ENCODE measurements at regions not wholly inside any gene's neighbourhood (a gene's known extent, or its start where the extent isn't known, plus 50 kb on each side); places are given as distances from the start of the nearest gene placed in this dataset.

- DNase-seq, result no peak
- TF ChIP-seq GATA1 (IDR thresholded peaks at IDR 0.05; ENCODE audit: low read depth, low read length) (no peak), POLR2A (IDR thresholded peaks at IDR 0.05; ENCODE audit: low read length) (no peak)
These were observed 193.6 kb upstream of the RASSF8 start for GRCh38 chr12:25764892-25765291.

DNA sequence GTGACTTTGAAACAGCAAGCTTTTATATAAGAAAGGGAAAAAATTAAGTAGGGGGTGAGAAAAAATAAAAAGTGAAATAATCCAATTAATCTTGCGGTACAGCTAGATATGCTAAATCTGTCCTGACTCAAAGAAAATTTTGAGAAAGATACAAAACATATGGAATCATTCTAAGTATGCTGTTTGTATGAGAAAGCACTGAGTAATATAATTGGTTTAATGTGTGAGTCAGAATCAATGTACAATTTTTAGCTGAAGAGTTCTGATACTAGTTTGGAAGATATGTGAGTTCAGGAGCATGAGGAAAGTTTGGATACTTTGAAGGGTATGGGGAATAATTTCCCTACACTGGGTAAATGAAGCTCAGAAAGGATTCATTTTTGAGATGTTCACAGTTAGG, 190.9 kb upstream of the RASSF8 start:
- DNase-seq, result no peak
- TF ChIP-seq POLR2A (IDR thresholded peaks at IDR 0.05; ENCODE audit: low read length) (no peak), GATA1 (IDR thresholded peaks at IDR 0.05; ENCODE audit: low read depth, low read length) (no peak)

- DNase-seq, result no peak
- no peak for TF ChIP-seq GATA1 (IDR thresholded peaks at IDR 0.05; ENCODE audit: low read depth, low read length)
- TF ChIP-seq POLR2A (IDR thresholded peaks at IDR 0.05; ENCODE audit: low read length), result no peak
These were observed 190.3 kb upstream of the RASSF8 start for GRCh38 chr12:25768151-25768550.

- peak in 1 of 2 experiments; percentile 2 for DNase-seq
- TF ChIP-seq GATA1 (IDR thresholded peaks at IDR 0.05; ENCODE audit: low read depth, low read length) (no peak), POLR2A (IDR thresholded peaks at IDR 0.05; ENCODE audit: low read length) (no peak)
These were observed 189.2 kb upstream of the RASSF8 start for GRCh38 chr12:25769082-25769945.

GRCh38 chr12:25771041-25771440, 187.4 kb upstream of the RASSF8 start:
- TF ChIP-seq GATA1 (IDR thresholded peaks at IDR 0.05; ENCODE audit: low read depth, low read length), result no peak
- DNase-seq, result no peak

GRCh38 chr12:25771476-25771875, 187.0 kb upstream of the RASSF8 start:
- DNase-seq, result no peak
- TF ChIP-seq POLR2A (IDR thresholded peaks at IDR 0.05; ENCODE audit: low read length) (no peak), GATA1 (IDR thresholded peaks at IDR 0.05; ENCODE audit: low read depth, low read length) (no peak)

DNA sequence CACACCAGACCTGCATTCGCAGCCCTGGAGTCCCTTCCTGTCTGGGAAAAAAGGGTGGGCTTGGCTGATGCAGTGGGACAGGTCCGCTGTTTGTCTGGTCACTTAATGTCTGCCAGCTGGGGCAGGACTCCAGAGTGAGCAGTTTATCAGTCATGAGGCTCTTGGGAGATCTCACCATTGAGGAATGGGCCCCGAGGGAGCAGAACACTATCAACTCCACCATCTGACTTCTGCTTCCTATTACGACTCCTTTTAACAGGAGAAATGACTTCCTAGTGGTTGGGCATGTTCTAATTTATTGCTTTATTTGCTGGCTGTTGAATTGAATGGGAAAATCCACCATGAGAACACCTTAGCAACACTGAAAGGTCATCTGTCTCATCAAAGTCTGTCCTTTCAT, 182.5 kb upstream of the RASSF8 start:
- peak in 1 of 2 experiments; percentile 5 for DNase-seq

DNA sequence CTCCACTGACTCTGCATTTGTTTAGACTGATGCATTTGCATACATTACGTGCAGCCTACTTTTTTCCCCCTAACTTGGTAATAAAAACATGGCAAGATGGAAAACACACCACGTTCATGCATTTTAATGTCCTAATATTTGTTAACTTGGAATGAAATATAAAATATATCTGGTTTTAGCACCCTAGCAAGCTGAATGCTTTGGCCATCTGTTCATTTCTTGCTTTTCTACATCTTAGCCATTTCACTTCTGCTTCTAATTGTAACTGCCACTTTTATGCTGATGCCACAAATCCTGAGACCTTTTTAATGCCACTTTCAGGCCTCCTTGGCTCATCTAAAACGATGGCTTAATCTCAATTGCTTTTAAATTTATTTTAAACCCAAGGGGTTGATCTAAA, 177.7 kb upstream of the RASSF8 start:
- no peak for DNase-seq
- no peak for TF ChIP-seq POLR2A (IDR thresholded peaks at IDR 0.05; ENCODE audit: low read length)
- TF ChIP-seq GATA1 (IDR thresholded peaks at IDR 0.05; ENCODE audit: low read depth, low read length), result no peak

More for the DNA sequence above, 182.5 kb upstream of the RASSF8 start:
- no peak for TF ChIP-seq GATA1 (IDR thresholded peaks at IDR 0.05; ENCODE audit: low read depth, low read length)

GRCh38 chr12:25781232-25781631, 177.2 kb upstream of the RASSF8 start:
- TF ChIP-seq POLR2A (IDR thresholded peaks at IDR 0.05; ENCODE audit: low read length), result no peak
- TF ChIP-seq GATA1 (IDR thresholded peaks at IDR 0.05; ENCODE audit: low read depth, low read length), result no peak
- no peak for DNase-seq

GRCh38 chr12:25783566-25783965, 174.9 kb upstream of the RASSF8 start:
- no peak for TF ChIP-seq GATA1 (IDR thresholded peaks at IDR 0.05; ENCODE audit: low read depth, low read length)
- TF ChIP-seq POLR2A (IDR thresholded peaks at IDR 0.05; ENCODE audit: low read length), result no peak
- DNase-seq, result no peak

DNA sequence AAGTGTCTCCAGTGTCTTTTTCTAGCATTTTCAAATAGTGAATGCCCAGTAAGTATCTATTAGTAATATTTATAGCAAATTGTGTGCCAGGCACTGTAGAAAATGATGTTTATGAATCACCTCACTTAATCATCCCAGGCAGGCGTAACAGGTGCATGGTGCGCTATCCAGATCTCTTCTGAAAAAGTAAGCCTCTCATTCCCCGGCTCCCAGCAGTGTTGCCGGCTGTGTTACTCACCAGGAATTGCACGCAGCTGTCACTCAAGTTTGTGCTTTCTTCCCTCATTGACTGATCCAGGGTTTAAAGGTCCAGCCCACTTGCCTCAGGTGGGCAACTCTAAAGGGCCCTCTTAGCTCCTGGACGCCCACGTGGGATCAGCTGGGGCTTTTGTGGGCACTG, 173.8 kb upstream of the RASSF8 start:
- TF ChIP-seq GATA1 (IDR thresholded peaks at IDR 0.05; ENCODE audit: low read depth, low read length) (no peak), POLR2A (IDR thresholded peaks at IDR 0.05; ENCODE audit: low read length) (no peak)
- no peak for DNase-seq

DNA sequence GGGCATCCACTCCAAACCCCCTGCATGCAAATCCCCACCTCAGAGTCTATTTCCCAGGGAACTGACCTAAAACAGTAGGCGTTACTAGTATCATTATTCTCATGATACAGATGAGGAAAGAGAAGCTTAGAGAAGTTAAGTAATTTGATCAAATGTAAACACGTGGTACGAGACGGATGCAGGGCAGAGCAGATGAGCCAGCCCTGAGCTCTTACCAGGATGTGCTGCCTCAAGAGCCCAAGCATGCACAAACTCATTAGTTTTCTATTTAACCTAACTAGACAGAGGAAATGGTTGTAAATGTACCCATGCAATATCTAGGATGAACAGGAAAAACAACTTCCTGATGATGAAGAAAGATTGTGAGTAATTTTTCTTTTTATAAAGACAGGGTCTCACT, 173.3 kb upstream of the RASSF8 start:
- TF ChIP-seq POLR2A (IDR thresholded peaks at IDR 0.05; ENCODE audit: low read length) (no peak), GATA1 (IDR thresholded peaks at IDR 0.05; ENCODE audit: low read depth, low read length) (no peak)
- no peak for DNase-seq

DNA sequence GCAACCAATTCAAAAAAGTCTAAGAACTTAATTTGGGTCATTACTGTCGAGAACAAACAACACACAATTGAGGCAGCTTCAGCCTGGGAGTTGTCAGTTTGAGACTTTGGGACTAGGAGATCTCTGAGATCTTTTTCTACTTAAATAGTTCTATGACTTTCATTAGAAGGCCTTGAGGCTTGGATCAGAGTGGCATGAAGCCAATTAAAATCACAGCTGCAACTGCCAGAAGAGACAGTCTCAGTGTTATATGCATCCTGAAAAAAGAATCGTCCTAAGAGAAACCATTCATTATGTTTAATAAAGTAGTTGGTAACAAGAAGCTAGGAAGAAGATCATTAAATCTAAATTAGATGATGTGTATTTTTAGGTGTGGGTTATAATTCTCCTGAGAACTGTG, 170.8 kb upstream of the RASSF8 start:
- TF ChIP-seq POLR2A (IDR thresholded peaks at IDR 0.05; ENCODE audit: low read length), result no peak
- TF ChIP-seq GATA1 (IDR thresholded peaks at IDR 0.05; ENCODE audit: low read depth, low read length), result no peak
- DNase-seq, result no peak

DNA sequence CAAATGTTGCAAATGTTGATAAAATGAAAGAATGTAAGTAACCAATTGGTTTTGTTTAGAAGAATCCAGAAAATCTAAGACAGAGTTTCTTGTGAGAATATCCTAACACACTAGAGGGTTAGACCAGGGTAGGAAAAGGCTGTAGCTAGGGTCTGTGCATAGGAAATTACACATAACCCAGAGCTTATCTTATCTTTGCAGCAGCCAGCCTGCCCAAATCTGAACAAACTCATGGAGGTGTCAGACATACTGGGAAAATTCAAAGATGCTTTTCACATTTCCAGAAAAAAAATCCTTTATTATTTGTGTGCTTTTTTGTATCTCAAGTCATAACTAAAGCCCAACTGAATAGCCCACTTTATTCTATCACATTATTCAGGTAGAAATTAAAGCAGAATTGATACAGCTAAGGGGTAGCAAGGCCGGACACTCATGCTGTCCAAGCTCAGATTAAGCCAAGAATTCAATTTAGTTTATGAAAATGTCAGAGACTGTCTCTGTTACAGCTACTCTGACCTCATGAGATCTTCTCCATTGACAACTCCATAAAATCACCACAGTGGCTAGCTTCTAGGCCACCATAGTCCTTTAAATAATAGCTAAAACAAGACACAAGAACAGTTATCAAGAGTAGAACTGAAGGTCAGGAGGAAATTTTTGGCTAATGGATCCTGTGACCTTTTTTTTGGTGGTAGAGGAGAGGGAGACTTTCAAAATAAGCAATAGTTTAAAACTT, 169.6 kb upstream of the RASSF8 start:
- peak in 1 of 2 experiments; percentile 15 for DNase-seq
- TF ChIP-seq POLR2A (IDR thresholded peaks at IDR 0.05; ENCODE audit: low read length) (no peak), GATA1 (IDR thresholded peaks at IDR 0.05; ENCODE audit: low read depth, low read length) (no peak)

GRCh38 chr12:25789541-25789944, 168.9 kb upstream of the RASSF8 start:
- TF ChIP-seq POLR2A (IDR thresholded peaks at IDR 0.05; ENCODE audit: low read length) (no peak), GATA1 (IDR thresholded peaks at IDR 0.05; ENCODE audit: low read depth, low read length) (no peak)
- no peak for DNase-seq

All from erythroblast (primary cell).